ENCODE measurements at regions not wholly inside any gene's neighbourhood (a gene's known extent, or its start where the extent isn't known, plus 50 kb on each side); places are given as distances from the start of the nearest gene placed in this dataset.

DNA sequence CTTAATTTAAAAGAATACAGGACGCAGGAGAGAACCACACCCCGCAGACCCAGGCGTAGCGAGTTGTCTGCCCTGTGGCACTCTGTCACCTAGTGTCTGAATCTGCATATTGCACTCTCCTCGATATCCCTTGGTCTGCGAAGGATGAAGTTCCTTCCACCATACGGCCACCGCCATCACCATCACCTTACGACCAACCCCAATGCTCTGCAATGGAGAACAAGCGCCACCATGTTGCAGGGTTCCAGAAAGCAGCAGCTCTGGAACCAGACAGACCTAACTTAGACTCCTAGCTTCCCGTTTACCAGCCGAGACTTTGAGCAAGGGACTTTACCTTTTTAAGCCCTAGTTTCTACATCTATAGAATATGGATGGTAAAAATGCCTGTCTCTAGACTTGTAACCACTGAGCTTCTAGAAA lies 77.4 kb upstream of the DMRT1 start (continued):
- TF ChIP-seq, protein P1, sequence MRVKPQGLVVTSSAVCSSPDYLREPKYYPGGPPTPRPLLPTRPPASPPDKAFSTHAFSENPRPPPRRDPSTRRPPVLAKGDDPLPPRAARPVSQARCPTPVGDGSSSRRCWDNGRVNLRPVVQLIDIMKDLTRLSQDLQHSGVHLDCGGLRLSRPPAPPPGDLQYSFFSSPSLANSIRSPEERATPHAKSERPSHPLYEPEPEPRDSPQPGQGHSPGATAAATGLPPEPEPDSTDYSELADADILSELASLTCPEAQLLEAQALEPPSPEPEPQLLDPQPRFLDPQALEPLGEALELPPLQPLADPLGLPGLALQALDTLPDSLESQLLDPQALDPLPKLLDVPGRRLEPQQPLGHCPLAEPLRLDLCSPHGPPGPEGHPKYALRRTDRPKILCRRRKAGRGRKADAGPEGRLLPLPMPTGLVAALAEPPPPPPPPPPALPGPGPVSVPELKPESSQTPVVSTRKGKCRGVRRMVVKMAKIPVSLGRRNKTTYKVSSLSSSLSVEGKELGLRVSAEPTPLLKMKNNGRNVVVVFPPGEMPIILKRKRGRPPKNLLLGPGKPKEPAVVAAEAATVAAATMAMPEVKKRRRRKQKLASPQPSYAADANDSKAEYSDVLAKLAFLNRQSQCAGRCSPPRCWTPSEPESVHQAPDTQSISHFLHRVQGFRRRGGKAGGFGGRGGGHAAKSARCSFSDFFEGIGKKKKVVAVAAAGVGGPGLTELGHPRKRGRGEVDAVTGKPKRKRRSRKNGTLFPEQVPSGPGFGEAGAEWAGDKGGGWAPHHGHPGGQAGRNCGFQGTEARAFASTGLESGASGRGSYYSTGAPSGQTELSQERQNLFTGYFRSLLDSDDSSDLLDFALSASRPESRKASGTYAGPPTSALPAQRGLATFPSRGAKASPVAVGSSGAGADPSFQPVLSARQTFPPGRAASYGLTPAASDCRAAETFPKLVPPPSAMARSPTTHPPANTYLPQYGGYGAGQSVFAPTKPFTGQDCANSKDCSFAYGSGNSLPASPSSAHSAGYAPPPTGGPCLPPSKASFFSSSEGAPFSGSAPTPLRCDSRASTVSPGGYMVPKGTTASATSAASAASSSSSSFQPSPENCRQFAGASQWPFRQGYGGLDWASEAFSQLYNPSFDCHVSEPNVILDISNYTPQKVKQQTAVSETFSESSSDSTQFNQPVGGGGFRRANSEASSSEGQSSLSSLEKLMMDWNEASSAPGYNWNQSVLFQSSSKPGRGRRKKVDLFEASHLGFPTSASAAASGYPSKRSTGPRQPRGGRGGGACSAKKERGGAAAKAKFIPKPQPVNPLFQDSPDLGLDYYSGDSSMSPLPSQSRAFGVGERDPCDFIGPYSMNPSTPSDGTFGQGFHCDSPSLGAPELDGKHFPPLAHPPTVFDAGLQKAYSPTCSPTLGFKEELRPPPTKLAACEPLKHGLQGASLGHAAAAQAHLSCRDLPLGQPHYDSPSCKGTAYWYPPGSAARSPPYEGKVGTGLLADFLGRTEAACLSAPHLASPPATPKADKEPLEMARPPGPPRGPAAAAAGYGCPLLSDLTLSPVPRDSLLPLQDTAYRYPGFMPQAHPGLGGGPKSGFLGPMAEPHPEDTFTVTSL (CRISPR knock-in tag; IDR thresholded peaks at IDR 0.05; ENCODE audit: borderline replicate concordance) = no peak
- TF ChIP-seq IRF2 (CRISPR knock-in tag; IDR thresholded peaks at IDR 0.05) (0 out of 2 replicates have a peak, but pooled peaks have one; percentile 41), AKAP8 (CRISPR knock-in tag; IDR thresholded peaks at IDR 0.05) (no peak), CEBPB (IDR thresholded peaks at IDR 0.05; ENCODE audit: borderline replicate concordance, low read depth, low read length) (no peak), ZNF333 (CRISPR knock-in tag; IDR thresholded peaks at IDR 0.05; ENCODE audit: borderline replicate concordance) (no peak), TEAD3 (CRISPR knock-in tag; optimal IDR thresholded peaks at IDR 0.05; ENCODE audit: borderline replicate concordance) (peak; percentile 52), SMC3 (IDR thresholded peaks at IDR 0.05; ENCODE audit: low read length) (peak; percentile 98), ZFP1 (CRISPR knock-in tag; IDR thresholded peaks at IDR 0.05) (0 out of 2 replicates have a peak, but pooled peaks have one; percentile 27), RBFOX2 (IDR thresholded peaks at IDR 0.05; ENCODE audit: low read depth, low read length) (no peak), POGZ (CRISPR knock-in tag; IDR thresholded peaks at IDR 0.05) (peak; percentile 56; the same call in 1 of the 2 replicates), JDP2 (CRISPR knock-in tag; IDR thresholded peaks at IDR 0.05; ENCODE audit: borderline replicate concordance) (no peak), RCOR2 (CRISPR knock-in tag; IDR thresholded peaks at IDR 0.05) (peak; percentile 21; the same call in 1 of the 2 replicates), ZNF484 (CRISPR knock-in tag; IDR thresholded peaks at IDR 0.05; ENCODE audit: borderline replicate concordance, low read depth) (no peak)
- TF ChIP-seq, protein P2, sequence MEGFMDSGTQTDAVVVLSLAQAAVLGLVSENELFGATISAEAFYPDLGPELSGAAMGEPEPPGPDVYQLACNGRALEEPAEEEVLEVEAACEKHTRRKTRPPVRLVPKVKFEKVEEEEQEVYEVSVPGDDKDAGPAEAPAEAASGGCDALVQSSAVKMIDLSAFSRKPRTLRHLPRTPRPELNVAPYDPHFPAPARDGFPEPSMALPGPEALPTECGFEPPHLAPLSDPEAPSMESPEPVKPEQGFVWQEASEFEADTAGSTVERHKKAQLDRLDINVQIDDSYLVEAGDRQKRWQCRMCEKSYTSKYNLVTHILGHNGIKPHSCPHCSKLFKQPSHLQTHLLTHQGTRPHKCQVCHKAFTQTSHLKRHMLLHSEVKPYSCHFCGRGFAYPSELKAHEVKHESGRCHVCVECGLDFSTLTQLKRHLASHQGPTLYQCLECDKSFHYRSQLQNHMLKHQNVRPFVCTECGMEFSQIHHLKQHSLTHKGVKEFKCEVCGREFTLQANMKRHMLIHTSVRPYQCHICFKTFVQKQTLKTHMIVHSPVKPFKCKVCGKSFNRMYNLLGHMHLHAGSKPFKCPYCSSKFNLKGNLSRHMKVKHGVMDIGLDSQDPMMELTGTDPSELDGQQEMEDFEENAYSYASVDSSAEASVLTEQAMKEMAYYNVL (CRISPR knock-in tag; IDR thresholded peaks at IDR 0.05; ENCODE audit: borderline replicate concordance) = 0 out of 2 replicates have a peak, but pooled peaks have one; percentile 42
- TF ChIP-seq, protein P3, sequence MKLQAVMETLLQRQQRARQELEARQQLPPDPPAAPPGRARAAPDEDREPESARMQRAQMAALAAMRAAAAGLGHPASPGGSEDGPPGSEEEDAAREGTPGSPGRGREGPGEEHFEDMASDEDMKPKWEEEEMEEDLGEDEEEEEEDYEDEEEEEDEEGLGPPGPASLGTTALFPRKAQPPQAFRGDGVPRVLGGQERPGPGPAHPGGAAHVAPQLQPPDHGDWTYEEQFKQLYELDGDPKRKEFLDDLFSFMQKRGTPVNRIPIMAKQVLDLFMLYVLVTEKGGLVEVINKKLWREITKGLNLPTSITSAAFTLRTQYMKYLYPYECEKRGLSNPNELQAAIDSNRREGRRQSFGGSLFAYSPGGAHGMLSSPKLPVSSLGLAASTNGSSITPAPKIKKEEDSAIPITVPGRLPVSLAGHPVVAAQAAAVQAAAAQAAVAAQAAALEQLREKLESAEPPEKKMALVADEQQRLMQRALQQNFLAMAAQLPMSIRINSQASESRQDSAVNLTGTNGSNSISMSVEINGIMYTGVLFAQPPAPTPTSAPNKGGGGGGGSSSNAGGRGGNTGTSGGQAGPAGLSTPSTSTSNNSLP (IDR thresholded peaks at IDR 0.05; ENCODE audit: low read depth, low read length) = peak; percentile 60
- TF ChIP-seq, protein P4, sequence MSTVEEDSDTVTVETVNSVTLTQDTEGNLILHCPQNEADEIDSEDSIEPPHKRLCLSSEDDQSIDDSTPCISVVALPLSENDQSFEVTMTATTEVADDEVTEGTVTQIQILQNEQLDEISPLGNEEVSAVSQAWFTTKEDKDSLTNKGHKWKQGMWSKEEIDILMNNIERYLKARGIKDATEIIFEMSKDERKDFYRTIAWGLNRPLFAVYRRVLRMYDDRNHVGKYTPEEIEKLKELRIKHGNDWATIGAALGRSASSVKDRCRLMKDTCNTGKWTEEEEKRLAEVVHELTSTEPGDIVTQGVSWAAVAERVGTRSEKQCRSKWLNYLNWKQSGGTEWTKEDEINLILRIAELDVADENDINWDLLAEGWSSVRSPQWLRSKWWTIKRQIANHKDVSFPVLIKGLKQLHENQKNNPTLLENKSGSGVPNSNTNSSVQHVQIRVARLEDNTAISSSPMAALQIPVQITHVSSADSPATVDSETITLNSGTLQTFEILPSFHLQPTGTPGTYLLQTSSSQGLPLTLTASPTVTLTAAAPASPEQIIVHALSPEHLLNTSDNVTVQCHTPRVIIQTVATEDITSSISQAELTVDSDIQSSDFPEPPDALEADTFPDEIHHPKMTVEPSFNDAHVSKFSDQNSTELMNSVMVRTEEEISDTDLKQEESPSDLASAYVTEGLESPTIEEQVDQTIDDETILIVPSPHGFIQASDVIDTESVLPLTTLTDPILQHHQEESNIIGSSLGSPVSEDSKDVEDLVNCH (CRISPR knock-in tag; IDR thresholded peaks at IDR 0.05) = 0 out of 2 replicates have a peak, but pooled peaks have one; percentile 38
- TF ChIP-seq, protein P5, sequence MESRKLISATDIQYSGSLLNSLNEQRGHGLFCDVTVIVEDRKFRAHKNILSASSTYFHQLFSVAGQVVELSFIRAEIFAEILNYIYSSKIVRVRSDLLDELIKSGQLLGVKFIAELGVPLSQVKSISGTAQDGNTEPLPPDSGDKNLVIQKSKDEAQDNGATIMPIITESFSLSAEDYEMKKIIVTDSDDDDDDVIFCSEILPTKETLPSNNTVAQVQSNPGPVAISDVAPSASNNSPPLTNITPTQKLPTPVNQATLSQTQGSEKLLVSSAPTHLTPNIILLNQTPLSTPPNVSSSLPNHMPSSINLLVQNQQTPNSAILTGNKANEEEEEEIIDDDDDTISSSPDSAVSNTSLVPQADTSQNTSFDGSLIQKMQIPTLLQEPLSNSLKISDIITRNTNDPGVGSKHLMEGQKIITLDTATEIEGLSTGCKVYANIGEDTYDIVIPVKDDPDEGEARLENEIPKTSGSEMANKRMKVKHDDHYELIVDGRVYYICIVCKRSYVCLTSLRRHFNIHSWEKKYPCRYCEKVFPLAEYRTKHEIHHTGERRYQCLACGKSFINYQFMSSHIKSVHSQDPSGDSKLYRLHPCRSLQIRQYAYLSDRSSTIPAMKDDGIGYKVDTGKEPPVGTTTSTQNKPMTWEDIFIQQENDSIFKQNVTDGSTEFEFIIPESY (CRISPR knock-in tag; IDR thresholded peaks at IDR 0.05) = peak; percentile 93

Data from HepG2 (cell line).